Hypothalamus (tissue), 51 donors: ENCODE measurements at regions not wholly inside any gene's neighbourhood (a gene's known extent, or its start where the extent isn't known, plus 50 kb on each side); places are given as distances from the start of the nearest gene placed in this dataset.

ENCODE experiments used
- DNase-seq, 51 donors: peaks; one replicate each; lab custom pipeline; 2025; lab: John Stamatoyannopoulos, UW

- DNase-seq, result no peak
Measured at GRCh38 chr4:67125636-67126514, 419.4 kb downstream of the CENPC start.

GRCh38 chr4:67124716-67125115 lies 420.6 kb downstream of the CENPC start:
- DNase-seq, result no peak

- DNase-seq, result no peak
Measured at GRCh38 chr4:67122029-67122428, 423.3 kb downstream of the CENPC start.

GRCh38 chr4:67120369-67120768 lies 424.9 kb downstream of the CENPC start:
- DNase-seq, result no peak

- DNase-seq, result no peak
Measured at GRCh38 chr4:67109276-67109675, 436.0 kb downstream of the CENPC start.

GRCh38 chr4:67106861-67107460 lies 438.3 kb downstream of the CENPC start:
- DNase-seq, result no peak

- no peak for DNase-seq
Measured at GRCh38 chr4:67104145-67104544, 441.2 kb downstream of the CENPC start.

GRCh38 chr4:67103001-67103747 lies 442.1 kb downstream of the CENPC start:
- DNase-seq, result peak in 7 of 51 donors; percentile 4 to 19 (median 15)

- DNase-seq, result no peak
Measured at GRCh38 chr4:67101612-67102011, 443.7 kb downstream of the CENPC start.

- no peak for DNase-seq
Measured at GRCh38 chr4:67092351-67092750, 453.0 kb downstream of the CENPC start.

- DNase-seq, result no peak
Measured at GRCh38 chr4:67091673-67092072, 453.6 kb downstream of the CENPC start.

- DNase-seq, result peak in 9 of 51 donors; percentile 1 to 21 (median 6)
Measured at GRCh38 chr4:67087897-67088296, 457.4 kb downstream of the CENPC start.

- DNase-seq, result peak in 2 of 51 donors; percentile 29 to 52
Measured at GRCh38 chr4:67084783-67085182, 460.5 kb downstream of the CENPC start.

GRCh38 chr4:67083496-67083895 lies 461.8 kb downstream of the CENPC start:
- peak in 2 of 51 donors; percentile 12 to 61 for DNase-seq

- DNase-seq, result no peak
Measured at GRCh38 chr4:67082746-67083145, 462.6 kb downstream of the CENPC start.

GRCh38 chr4:67080046-67080557 lies 465.2 kb downstream of the CENPC start:
- DNase-seq, result no peak

- DNase-seq, result no peak
Measured at GRCh38 chr4:67071641-67072040, 473.7 kb downstream of the CENPC start.

GRCh38 chr4:67055319-67055718 lies 490.0 kb downstream of the CENPC start:
- DNase-seq, result no peak

- DNase-seq, result no peak
Measured at GRCh38 chr4:67054896-67055295, 490.4 kb downstream of the CENPC start.

- DNase-seq, result no peak
Measured at GRCh38 chr4:67052814-67053675, 492.3 kb downstream of the CENPC start.
